ENCODE measurements at regions not wholly inside any gene's neighbourhood (a gene's known extent, or its start where the extent isn't known, plus 50 kb on each side); places are given as distances from the start of the nearest gene placed in this dataset.
"Not testable (repeated sequence)": the region's sequence is repeated elsewhere in the genome, so short reads cannot be mapped to it uniquely, and the experiment has no call there.

- DNase-seq, result no peak
These were observed 123.1 kb upstream of the CDYL start for GRCh38 chr6:4653141-4653540.

- no peak for DNase-seq
These were observed 124.3 kb upstream of the CDYL start for GRCh38 chr6:4651831-4652467.

GRCh38 chr6:4649728-4650127, 126.5 kb upstream of the CDYL start:
- DNase-seq, result no peak

- DNase-seq, result peak; percentile 39 to 59
These were observed 128.5 kb upstream of the CDYL start for GRCh38 chr6:4647414-4648365.

- no peak for DNase-seq
These were observed 130.4 kb upstream of the CDYL start for GRCh38 chr6:4645713-4646360.

GRCh38 chr6:4644996-4645395, 131.2 kb upstream of the CDYL start:
- DNase-seq, result no peak

- no peak for DNase-seq
These were observed 134.7 kb upstream of the CDYL start for GRCh38 chr6:4641461-4641860.

- no peak for DNase-seq
These were observed 136.1 kb upstream of the CDYL start for GRCh38 chr6:4640139-4640538.

- DNase-seq, result no peak
These were observed 137.6 kb upstream of the CDYL start for GRCh38 chr6:4638641-4639040.

GRCh38 chr6:4637691-4638433, 138.3 kb upstream of the CDYL start:
- no peak for DNase-seq

GRCh38 chr6:4636881-4637224, 139.4 kb upstream of the CDYL start:
- no peak for DNase-seq

- no peak for DNase-seq
These were observed 139.9 kb upstream of the CDYL start for GRCh38 chr6:4636191-4636880.

GRCh38 chr6:4635666-4636065, 140.5 kb upstream of the CDYL start:
- no peak for DNase-seq

GRCh38 chr6:4632421-4632820, 143.8 kb upstream of the CDYL start:
- no peak for DNase-seq

GRCh38 chr6:4629789-4630188, 146.4 kb upstream of the CDYL start:
- not testable (repeated sequence) for DNase-seq

GRCh38 chr6:4625557-4625956, 150.6 kb upstream of the CDYL start:
- DNase-seq, result no peak

GRCh38 chr6:4624726-4625125, 151.5 kb upstream of the CDYL start:
- DNase-seq, result no peak

GRCh38 chr6:4620284-4621151, 155.7 kb upstream of the CDYL start:
- no peak for DNase-seq

GRCh38 chr6:4616311-4616710, 159.9 kb upstream of the CDYL start:
- no peak for DNase-seq

- DNase-seq, result peak; percentile 41 to 74
These were observed 160.3 kb upstream of the CDYL start for GRCh38 chr6:4615891-4616290.

GRCh38 chr6:4615231-4615630, 161.0 kb upstream of the CDYL start:
- DNase-seq, result no peak

- no peak for DNase-seq
These were observed 161.6 kb upstream of the CDYL start for GRCh38 chr6:4614637-4615036.

Measured in NCI-H446 (cell line).